NCI-H1048 (cell line): ENCODE measurements at regions not wholly inside any gene's neighbourhood (a gene's known extent, or its start where the extent isn't known, plus 50 kb on each side); places are given as distances from the start of the nearest gene placed in this dataset.
"Not testable (repeated sequence)": the region's sequence is repeated elsewhere in the genome, so short reads cannot be mapped to it uniquely, and the experiment has no call there.

Experiments
- DNase-seq: peaks from one replicate; lab custom pipeline; 2025; lab: John Stamatoyannopoulos, UW

DNA sequence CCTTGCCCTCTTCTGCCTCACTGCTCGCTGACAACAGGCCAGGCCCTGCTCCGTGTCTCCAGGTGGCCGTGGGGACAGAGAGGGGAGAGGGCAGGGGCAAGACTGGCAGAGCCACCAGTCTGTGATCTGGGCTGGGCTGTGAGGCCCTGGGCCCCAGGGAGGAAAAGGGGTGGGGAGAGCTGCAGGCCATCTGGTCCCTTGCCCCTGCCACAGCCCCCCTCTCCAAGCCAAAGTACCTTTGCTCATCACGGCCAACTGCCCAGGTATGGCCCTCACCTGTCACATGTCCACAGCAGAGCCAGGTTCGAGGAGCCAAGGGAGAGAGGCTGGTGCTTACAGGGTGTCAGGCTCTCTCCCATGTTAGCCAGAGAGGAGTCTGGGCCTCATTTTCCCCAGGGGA lies 91.4 kb upstream of the LHX1 start:
- DNase-seq = no peak

DNA sequence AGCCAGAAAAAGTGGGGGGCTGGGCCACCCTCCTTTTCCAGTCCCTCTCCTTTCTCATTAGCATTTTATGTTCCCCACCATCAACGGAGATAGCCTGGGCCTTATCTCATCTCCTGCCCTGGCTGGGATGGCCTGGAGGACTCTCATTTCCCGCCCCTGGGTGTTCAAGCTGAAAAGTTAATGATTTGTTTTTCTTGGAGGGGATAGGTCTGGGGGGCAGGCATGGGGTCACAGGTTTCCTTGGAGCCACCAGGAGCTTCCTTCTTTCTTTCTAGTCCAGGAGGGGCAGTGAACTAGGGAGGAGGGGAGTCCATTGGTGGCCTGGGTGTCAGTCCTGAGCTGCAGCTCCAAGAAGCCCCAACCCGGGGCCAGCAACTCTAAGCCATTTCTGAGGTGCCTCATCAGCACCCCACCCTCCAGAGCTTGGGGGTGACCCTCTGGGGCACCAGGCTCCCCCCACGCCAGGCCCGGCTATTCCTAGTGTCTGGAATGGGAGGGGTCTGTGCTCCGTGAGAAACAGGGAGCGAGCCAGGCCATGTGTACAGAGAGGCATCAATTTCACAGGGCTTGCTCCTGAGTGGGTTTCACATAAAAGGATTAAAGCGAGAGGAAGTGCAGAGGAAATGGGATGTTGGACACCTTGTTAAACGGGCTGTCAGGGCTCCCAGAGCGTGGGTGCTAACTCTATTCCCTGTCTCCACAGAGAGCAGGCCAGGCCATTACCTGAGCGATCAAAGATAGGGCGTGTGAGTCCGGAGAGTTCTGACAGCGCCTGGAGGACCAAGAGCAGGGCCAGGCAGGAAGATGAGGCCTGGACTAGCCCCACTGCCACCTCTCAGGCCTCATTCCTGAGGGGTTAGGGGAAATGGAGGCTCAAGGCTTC lies 90.6 kb upstream of the LHX1 start:
- no peak for DNase-seq

DNA sequence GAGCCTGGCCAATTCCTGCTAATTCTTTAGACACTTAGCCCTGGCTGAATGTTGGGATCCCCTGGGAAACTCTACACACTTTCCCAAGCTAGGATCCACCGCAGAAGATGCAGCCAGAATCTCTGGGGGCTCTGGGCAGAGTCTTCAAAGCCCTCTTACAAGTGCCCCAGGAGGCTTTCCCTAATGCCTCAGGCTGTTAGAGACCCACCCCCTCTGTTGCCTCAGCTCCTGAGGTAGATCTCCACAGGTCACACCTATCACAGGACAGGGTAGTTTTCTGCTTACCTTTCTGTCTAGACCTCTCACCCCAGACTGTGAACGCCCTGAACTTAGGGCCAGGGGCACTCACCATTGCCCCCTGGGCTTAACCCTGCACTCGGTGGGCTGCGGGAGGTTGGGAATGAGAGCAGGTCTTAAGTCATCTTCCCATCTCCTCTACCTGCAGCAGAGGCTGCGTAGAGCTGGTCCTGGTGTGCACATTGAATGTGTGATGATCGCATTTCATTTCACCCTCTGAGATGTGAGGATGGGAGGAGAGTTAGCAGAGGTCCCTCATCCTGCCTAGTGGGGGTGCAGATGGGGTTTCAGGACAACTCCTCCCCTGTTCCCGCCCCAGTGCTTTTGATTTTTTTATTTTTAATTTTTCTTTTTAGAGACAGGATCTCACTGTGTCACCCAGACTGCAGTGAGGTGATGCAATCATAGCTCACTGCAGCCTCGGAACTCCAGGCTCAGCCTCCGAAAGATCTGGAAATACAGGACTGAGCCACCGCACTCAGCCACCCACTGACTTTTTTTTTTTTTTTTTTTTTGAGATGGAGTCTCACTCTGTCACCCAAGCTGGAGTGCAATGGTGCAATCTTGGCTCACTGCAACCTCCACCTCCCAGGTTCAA lies 89.0 kb upstream of the LHX1 start:
- DNase-seq = no peak

- DNase-seq = not testable (repeated sequence)
Measured at GRCh38 chr17:36849020-36849419, 88.3 kb upstream of the LHX1 start.

DNA sequence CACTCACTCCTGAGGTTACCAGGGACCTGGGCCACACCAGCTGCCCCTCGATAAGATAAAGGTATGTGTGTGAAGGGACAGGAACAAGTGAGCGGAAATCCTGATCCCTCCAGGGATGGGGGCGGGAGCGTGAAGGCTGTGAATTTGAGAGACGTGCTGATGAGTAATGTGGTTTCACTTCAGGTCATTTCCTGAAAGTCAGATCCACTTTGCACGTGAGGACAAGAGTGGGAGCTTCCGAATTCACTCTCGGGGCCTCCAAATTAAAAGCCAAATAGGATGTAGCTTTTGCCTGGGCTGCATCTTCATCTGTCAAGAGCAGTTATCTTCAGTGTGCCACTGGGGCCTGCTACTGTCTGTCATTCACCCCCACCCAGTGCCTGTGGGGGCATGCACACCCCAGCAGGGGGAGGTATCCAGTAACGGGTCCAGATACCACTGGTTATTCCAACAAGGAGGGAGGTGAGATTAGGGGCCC lies 87.4 kb upstream of the LHX1 start:
- no peak for DNase-seq

- DNase-seq = no peak
Measured at GRCh38 chr17:36850790-36851189, 86.5 kb upstream of the LHX1 start.

DNA sequence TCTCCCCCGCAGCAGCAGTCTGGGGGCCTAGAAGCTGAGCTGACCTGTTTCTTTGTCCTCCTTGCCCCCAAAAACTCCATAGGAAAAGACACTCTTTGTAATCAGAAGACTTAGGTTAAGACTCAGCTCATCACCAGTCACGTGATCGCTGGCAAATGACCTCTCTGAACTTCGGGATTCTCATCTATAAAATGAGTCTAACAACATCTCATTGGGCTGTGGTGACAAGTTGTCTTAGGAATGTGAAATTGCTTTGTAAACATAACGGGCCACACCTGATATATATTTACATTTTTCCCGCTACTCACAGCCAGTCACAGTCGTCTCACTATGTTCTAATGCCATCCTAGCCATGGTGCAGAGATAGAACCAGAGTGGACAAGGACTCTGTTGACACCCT lies 86.0 kb upstream of the LHX1 start:
- DNase-seq = no peak

- DNase-seq = not testable (repeated sequence)
Measured at GRCh38 chr17:36852478-36852877, 84.8 kb upstream of the LHX1 start.

GRCh38 chr17:36854982-36855381 lies 82.3 kb upstream of the LHX1 start:
- no peak for DNase-seq

GRCh38 chr17:36855459-36855858 lies 81.8 kb upstream of the LHX1 start:
- DNase-seq = no peak

DNA sequence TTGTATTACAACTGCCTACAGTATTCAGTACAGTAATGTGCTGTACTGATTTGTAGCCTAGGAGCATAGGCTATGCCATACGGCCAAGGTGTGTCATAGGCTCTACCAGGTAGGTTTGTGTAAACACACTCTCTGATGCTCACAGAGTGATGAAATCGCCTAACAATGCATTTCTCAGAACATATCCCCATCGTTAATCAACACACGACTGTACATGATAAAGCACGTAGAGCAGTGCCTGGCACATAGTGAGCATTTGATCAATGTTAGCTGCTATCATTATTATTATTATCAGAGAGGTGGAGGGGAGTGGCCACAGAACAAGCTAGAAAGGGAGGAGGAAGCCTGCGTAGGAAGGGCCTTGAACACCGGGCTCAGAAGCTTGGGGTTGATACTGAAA lies 81.1 kb upstream of the LHX1 start:
- DNase-seq = no peak

DNA sequence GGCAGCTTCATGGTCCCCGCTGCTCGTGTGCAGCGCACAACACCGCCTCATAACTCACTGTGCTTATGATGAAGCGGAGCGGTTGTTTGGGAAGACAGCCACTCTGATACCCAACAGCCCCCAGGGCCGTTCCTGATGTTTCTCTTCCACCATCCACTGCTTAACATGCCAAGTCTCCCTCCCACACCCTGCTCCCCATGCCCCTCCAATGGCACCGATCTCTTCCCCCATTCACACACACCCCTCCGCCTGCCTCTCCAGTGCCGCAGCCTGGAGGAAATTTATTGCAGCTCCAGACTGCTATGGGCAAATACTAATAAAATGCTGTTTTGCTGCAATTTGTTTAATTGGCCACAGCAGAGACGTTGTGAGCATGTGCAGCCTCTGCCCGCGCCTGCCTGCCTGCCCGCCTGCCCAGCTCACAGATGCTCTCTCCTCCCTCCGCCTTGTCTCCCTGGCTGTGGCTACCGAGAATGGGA lies 80.3 kb upstream of the LHX1 start:
- no peak for DNase-seq

DNA sequence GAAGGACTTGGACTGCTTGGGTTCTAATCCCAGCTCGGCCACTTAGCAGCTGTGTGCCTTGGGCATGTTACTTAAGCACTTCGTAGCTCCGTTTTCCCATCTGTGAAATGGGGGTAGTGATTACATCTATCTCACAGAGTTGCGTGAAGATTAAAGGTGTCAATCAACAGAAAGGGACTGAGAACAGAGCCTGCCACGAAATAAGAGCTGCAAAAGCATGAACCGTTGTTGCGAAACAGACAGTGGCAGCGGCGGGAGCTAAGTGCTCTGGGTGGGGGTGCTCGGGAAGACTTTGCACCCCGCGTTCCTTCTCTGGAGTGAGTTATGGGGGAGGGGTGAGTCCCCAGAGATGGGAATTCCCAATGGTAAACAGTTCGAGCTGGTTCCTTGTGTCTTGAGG lies 79.6 kb upstream of the LHX1 start:
- DNase-seq = no peak

GRCh38 chr17:36858119-36859002 lies 78.9 kb upstream of the LHX1 start:
- no peak for DNase-seq

- no peak for DNase-seq
Measured at GRCh38 chr17:36859003-36859300, 78.3 kb upstream of the LHX1 start.

- no peak for DNase-seq
Measured at GRCh38 chr17:36859706-36860105, 77.6 kb upstream of the LHX1 start.

GRCh38 chr17:36861531-36861930 lies 75.7 kb upstream of the LHX1 start:
- DNase-seq = no peak

- DNase-seq = no peak
Measured at GRCh38 chr17:36862116-36862920, 75.0 kb upstream of the LHX1 start.

GRCh38 chr17:36863131-36863530 lies 74.1 kb upstream of the LHX1 start:
- DNase-seq = no peak

DNA sequence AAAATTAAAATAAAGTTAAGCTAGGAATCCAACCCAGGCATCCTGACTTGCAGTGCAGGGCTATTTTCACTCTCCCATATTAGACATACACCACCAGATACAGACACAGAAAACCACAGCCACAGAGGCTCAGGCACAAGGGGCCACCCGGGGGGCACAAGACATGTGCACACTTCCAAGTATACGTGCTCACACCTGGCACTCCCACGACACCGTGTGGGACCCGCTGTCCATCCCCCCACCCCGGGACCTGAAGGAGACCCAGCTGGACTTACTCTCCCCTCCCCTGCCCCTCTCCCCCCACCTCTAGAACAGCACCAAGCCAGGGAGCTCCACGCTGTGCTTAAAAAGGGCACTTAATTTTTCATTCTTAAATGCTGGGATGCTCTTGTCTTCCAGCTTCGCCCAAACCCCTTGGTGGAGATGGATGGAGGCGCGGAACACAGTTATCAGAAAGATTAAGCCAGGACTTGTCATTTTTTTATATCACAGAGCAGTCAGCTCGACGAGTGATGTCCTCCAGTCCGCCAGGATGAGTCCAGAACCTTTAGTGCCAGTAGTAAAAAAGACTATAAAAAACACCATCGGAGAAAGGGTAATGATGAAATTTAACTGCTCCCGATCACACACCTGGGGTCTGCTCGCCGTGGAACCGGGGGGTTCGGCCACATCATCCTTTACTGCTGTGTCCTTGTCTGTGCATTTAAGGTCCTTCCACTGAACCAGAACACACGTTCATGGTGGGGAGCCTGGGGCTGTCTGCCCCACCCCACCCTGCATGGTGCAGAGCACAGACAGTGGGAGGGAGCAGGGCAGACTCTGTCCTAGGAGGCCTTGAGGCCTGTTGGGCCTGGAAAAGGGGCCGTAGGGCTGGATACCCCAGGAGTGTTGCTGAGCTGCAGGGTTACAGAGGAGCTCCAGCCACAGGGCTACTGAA lies 73.3 kb upstream of the LHX1 start:
- no peak for DNase-seq
